ENCODE measurements at regions not wholly inside any gene's neighbourhood (a gene's known extent, or its start where the extent isn't known, plus 50 kb on each side); places are given as distances from the start of the nearest gene placed in this dataset.

DNA sequence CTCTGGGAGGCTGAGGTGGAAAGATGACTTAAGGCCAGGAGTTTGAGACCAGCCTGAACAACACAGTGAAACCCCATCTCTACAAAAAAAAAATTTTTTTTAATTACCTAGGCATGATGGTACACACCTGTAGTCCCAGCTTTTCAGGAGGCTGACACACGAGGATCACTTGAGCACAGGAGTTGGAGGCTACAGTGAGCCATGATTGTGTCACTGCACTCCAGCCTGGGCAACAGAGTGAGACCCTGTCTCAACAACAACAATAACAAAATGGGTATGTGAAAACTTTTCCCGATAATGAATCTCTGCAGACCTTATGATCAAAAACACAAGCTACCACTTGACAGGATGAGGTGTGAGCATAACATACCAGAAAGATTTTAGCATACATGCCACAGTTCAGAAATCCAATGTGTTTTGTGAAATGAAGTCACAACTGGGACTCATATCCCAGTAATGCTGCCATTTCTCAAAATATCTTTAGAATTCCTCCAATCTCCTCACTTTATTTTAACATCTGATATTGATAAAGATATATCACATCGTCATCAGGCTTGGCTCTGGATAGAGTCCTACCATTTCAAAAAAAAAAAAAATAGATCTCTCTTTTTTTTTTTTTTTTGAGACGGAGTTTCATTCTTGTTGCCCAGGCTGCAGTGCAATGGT lies 74.0 kb upstream of the PELI1 start:
- no peak for DNase-seq
- peaks cover 54% of the 10 kb centered on the region for H3K4me1 ChIP-seq
- H3K9me3 ChIP-seq (replicated peaks): no peaks in the 10 kb centered on the region
- intact Hi-C loops (cut with micrococcal nuclease): no loop called here
- TF ChIP-seq, protein P1, sequence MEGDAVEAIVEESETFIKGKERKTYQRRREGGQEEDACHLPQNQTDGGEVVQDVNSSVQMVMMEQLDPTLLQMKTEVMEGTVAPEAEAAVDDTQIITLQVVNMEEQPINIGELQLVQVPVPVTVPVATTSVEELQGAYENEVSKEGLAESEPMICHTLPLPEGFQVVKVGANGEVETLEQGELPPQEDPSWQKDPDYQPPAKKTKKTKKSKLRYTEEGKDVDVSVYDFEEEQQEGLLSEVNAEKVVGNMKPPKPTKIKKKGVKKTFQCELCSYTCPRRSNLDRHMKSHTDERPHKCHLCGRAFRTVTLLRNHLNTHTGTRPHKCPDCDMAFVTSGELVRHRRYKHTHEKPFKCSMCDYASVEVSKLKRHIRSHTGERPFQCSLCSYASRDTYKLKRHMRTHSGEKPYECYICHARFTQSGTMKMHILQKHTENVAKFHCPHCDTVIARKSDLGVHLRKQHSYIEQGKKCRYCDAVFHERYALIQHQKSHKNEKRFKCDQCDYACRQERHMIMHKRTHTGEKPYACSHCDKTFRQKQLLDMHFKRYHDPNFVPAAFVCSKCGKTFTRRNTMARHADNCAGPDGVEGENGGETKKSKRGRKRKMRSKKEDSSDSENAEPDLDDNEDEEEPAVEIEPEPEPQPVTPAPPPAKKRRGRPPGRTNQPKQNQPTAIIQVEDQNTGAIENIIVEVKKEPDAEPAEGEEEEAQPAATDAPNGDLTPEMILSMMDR (IDR thresholded peaks at IDR 0.05; ENCODE audit: borderline replicate concordance): no peak
- H3K27ac ChIP-seq (replicated peaks): no peak overlapping the region
- H3K4me3 ChIP-seq: no peak overlapping the region
- no peaks in the 10 kb centered on the region for H3K36me3 ChIP-seq
- H3K27me3 ChIP-seq (ENCODE audit: low read depth): no peaks in the 10 kb centered on the region

DNA sequence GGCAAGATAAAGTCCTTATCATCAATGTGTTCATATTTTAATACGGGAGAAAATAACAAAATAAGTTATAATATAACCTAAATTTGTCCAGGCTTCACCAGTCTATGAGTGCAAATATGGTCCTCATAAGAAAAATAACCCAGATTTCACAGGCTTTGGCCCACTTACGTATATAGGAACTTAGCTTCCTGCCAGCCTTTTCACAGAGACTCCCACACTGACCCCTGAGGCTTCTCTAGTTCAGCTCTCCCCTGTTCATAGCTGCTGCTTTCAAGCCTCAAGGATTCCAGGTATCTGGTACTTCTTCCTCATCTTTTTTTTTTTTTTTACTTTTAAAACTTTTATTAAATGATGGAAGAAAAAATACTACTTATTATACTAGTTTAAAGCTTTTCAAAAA lies 74.9 kb upstream of the PELI1 start:
- no peak overlapping the region for H3K27ac ChIP-seq (replicated peaks)
- H3K9me3 ChIP-seq (replicated peaks): no peaks in the 10 kb centered on the region
- H3K36me3 ChIP-seq: no peaks in the 10 kb centered on the region
- no peaks in the 10 kb centered on the region for H3K27me3 ChIP-seq (ENCODE audit: low read depth)
- H3K4me1 ChIP-seq: peaks cover 50% of the 10 kb centered on the region
- intact Hi-C loops (cut with micrococcal nuclease): no loop called here
- no peak for DNase-seq
- H3K4me3 ChIP-seq: no peak overlapping the region
- TF ChIP-seq, protein P1 (IDR thresholded peaks at IDR 0.05; ENCODE audit: borderline replicate concordance): no peak

DNA sequence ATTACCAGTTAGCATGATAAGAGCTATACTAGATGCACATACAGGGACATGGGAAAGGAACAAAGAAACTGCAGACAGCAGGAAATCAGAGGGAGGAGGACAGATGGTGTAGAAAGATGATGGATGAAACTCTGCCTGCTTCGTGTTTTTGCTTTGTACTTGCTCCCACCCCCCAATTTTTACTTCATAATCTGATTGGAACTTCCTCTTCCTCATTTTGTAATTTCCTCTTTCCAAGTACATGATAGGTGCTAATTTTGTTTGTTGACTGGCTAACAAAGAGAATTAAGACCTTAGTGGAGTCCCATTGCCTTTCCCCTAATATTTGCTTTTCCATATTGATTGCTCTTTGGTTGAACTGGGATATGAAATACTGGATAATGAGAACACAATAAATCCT lies 76.0 kb upstream of the PELI1 start:
- Histone ChIP-seq H3K27me3 (ENCODE audit: low read depth) (no peaks in the 10 kb centered on the region), H3K9me3 (replicated peaks) (no peaks in the 10 kb centered on the region), H3K4me3 (no peak overlapping the region), H3K27ac (replicated peaks) (no peak overlapping the region), H3K4me1 (peaks cover 39% of the 10 kb centered on the region), H3K36me3 (no peaks in the 10 kb centered on the region)
- no peak for DNase-seq
- intact Hi-C loops (cut with micrococcal nuclease): no loop called here
- TF ChIP-seq, protein P1 (IDR thresholded peaks at IDR 0.05; ENCODE audit: borderline replicate concordance): no peak

DNA sequence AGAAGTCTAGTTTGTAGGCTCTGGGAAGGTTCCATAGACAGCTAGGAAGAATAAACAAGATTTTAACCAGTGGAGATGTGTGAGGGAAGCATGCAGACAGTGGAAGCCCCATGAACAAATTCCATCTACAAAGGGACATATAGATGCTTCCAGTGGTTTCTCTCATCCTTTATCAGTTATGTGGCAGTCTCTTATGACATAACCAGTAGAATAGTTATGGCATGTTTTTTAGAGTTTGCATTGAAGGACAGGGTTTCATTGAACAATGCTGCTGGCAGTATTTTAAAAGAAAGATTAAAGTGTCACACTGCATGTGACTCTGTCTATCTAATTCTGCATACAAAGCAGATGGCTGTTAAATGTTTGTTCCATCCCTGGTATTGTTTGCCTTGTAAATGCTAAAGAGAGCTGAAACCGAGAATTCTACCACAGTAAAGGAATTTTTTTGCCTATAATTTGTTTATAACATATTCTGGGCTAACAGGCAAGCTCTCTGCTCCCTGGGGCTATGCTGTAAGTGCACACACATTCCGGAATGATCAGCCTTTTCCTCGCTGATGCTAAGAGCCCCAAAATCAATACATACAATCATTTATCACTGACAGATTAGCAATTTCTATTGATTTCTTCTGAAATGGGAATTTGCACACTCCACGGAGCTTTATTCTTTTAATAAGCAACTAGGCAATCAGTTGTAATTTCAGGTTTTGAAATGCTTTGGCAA lies 76.8 kb upstream of the PELI1 start:
- Histone ChIP-seq H3K27me3 (ENCODE audit: low read depth) (no peaks in the 10 kb centered on the region), H3K36me3 (no peaks in the 10 kb centered on the region), H3K27ac (replicated peaks) (no peak overlapping the region), H3K4me1 (peaks cover 39% of the 10 kb centered on the region), H3K9me3 (replicated peaks) (no peaks in the 10 kb centered on the region), H3K4me3 (no peak overlapping the region)
- no peak for DNase-seq
- intact Hi-C loops (cut with micrococcal nuclease): no loop called here
- TF ChIP-seq, protein P1 (IDR thresholded peaks at IDR 0.05; ENCODE audit: borderline replicate concordance): no peak

DNA sequence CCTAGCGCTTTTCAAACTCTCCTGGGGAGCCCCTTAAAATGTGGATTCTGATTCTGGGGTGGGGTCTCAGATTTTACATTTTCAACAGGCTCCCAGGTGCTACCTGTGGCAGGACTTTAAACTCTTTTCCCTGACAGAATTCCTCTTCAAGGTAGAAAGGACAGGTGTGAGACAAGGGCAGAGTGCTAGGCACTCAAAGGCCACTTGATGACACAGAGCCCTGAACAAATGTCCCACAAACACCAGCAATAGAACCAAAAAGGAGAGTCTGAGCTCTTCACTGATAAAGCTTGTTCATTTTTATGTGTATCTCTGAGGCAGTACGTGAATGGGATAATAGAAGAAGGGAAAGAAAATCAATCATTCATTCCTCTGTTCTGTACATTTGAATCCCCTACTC lies 77.7 kb upstream of the PELI1 start:
- H3K4me3 ChIP-seq: no peak overlapping the region
- TF ChIP-seq, protein P1 (IDR thresholded peaks at IDR 0.05; ENCODE audit: borderline replicate concordance): no peak
- H3K9me3 ChIP-seq (replicated peaks): no peaks in the 10 kb centered on the region
- no peak for DNase-seq
- no peaks in the 10 kb centered on the region for H3K27me3 ChIP-seq (ENCODE audit: low read depth)
- H3K36me3 ChIP-seq: no peaks in the 10 kb centered on the region
- peaks cover 39% of the 10 kb centered on the region for H3K4me1 ChIP-seq
- intact Hi-C loops (cut with micrococcal nuclease): no loop called here
- peak overlapping the region; percentile 66 for H3K27ac ChIP-seq (replicated peaks)
